Esophagus squamous epithelium (tissue), 5 donors: ENCODE measurements at regions not wholly inside any gene's neighbourhood (a gene's known extent, or its start where the extent isn't known, plus 50 kb on each side); places are given as distances from the start of the nearest gene placed in this dataset.

Experiments
- DNase-seq: peaks from one replicate; lab custom pipeline; 2025; lab: John Stamatoyannopoulos, UW
- H3K27ac ChIP-seq, 4 donors: fragments of 200-600 bp; sonication (generic); one replicate each; pipeline ENCODE4 v1.5.1; 2016 to 2019; ENCODE audit warnings: mild to moderate bottlenecking in 1 of 4
- H3K27me3 ChIP-seq, 4 donors: fragments of 200-600 bp; sonication (generic); 1 replicate in 3 of 4; 2 replicates in 1 of 4; pipeline versions ENCODE4 v1.5.1 to v1.6.0; 2017 to 2021; ENCODE audit warnings: antibody characterized with exemption in 1 of 4
- H3K36me3 ChIP-seq, 3 donors: fragments of 200-600 bp; sonication (generic); one replicate each; pipeline ENCODE4 v1.5.1; 2016 to 2019
- H3K4me1 ChIP-seq, 3 donors: fragments of 200-600 bp; sonication (generic); one replicate each; pipeline ENCODE4 v1.5.1; 2017 to 2019
- H3K4me3 ChIP-seq, 4 donors: fragments of 200-600 bp; sonication (generic); 1 replicate in 3 of 4; 2 replicates in 1 of 4; pipeline ENCODE4 v1.5.1; 2016 to 2019; ENCODE audit warnings: mild to moderate bottlenecking in 2 of 4, moderate library complexity in 1 of 4
- H3K9me3 ChIP-seq, 3 donors: fragments of 200-600 bp; sonication (generic); one replicate each; pipeline ENCODE4 v1.5.1; 2016 to 2019
- POLR2A ChIP-seq, 4 donors: fragments of 450-650 bp; IDR thresholded peaks; one replicate each; pipeline ENCODE4 v1.6.1; 2017; ENCODE audit warnings: antibody characterized with exemption in 4 of 4, mild to moderate bottlenecking in 4 of 4, moderate library complexity in 3 of 4
- WGBS, 2 donors: methylation state at CpG; one replicate each; pipeline ENCODE4 v1.1.5; 2018; 5-methylcytosine and 5-hydroxymethylcytosine counted together
- intact Hi-C: fragments of 100-400 bp; cut with DNase I; formaldehyde crosslinking; loops from one replicate; pipeline ENCODE4 v1.15.0; 2022
- TF ChIP-seq, protein P1 (sequence below), 6 experiments: fragments of 450-650 bp in 4 of 6; fragments of 200-600 bp in 2 of 6; sonication (generic) in 2 of 6; IDR thresholded peaks; one replicate each; pipeline ENCODE4 v1.5.1; 2016 to 2019; ENCODE audit warnings: antibody characterized with exemption in 6 of 6, mild to moderate bottlenecking in 4 of 6, moderate library complexity in 4 of 6
- donor health status: DM: yes; HTN: yes; CAD: no.

DNA sequence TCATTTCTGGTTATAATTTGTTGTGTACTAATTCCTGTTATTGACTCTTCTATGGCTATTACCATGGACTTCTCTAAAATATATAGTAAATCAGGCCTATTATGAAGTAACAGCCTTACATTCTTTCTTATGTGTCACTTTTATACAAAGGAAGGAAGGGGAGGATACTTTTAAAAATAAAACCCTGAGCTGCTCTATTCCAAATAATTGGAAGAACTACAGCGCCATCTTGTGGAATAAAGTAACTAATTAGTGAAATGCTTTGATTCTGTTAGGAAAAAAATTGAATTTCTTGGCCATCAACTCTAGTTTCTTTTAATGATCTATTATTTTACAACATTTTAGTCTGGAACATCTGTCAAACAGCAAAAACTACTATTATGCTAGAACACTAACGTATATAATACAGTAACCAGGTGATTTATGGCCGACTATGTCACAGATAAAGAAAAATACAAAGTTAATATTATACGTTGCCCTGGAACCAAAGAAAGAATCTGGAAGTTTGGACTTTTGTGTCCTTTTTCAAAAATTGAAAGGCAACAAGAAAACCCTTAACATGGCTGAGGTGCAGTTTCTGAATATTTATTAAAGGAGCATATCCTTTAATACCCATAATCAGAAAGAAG is 55.0 kb upstream of the NELL2 start:
- intact Hi-C loops: no loop called here
- TF ChIP-seq, protein P1, sequence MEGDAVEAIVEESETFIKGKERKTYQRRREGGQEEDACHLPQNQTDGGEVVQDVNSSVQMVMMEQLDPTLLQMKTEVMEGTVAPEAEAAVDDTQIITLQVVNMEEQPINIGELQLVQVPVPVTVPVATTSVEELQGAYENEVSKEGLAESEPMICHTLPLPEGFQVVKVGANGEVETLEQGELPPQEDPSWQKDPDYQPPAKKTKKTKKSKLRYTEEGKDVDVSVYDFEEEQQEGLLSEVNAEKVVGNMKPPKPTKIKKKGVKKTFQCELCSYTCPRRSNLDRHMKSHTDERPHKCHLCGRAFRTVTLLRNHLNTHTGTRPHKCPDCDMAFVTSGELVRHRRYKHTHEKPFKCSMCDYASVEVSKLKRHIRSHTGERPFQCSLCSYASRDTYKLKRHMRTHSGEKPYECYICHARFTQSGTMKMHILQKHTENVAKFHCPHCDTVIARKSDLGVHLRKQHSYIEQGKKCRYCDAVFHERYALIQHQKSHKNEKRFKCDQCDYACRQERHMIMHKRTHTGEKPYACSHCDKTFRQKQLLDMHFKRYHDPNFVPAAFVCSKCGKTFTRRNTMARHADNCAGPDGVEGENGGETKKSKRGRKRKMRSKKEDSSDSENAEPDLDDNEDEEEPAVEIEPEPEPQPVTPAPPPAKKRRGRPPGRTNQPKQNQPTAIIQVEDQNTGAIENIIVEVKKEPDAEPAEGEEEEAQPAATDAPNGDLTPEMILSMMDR (IDR thresholded peaks at IDR 0.05): peak in 5 of 6 experiments; percentile 46 to 72 (median 54)
- no peak for TF ChIP-seq POLR2A (IDR thresholded peaks at IDR 0.05)
- Histone ChIP-seq H3K36me3 (no peaks in the 10 kb centered on the region), H3K4me1 (no peaks in the 10 kb centered on the region), H3K27ac (no peak overlapping the region), H3K9me3 (no peaks in the 10 kb centered on the region), H3K27me3 (no peaks in the 10 kb centered on the region), H3K4me3 (no peak overlapping the region)
- no peak for DNase-seq
- 31 to 33% methylated on average over 4 of the region's 4 CpGs for WGBS, 2 donors

DNA sequence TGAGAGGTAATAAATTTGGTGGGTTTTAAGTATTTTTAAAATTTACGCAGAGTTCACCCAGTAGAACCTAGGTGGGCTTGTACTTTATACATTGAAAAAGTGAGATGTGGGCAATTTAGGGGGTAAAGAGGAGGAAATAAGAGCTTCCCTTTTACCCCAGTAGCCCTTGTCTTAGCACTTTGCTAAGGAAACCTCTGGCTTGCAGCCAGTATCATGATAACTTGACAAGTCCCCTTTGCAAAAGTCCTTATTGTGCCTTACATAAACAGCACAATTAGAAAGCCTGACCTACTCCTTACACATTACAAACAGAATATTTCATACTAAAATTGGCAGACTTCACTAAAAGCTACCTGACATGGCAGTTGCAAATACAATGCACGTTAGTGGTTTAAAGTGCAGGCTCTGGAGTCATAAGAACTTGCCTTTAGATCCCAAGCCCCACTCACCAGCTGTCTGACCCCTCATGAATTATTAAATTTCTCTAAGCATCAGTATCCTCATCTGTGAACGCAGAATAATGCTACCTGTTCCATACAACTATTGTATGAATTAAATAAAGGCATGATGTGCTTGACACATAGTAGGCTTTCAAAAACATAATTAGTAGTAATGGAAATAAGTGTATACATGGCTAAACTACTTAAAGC is 53.2 kb upstream of the NELL2 start:
- DNase-seq: no peak
- WGBS, 2 donors: 67 to 70% methylated on average over 3 of the region's 3 CpGs
- TF ChIP-seq, protein P1 (IDR thresholded peaks at IDR 0.05): no peak
- TF ChIP-seq POLR2A (IDR thresholded peaks at IDR 0.05): no peak
- H3K27me3 ChIP-seq: no peaks in the 10 kb centered on the region
- H3K4me3 ChIP-seq: no peak overlapping the region
- no peaks in the 10 kb centered on the region for H3K4me1 ChIP-seq
- H3K36me3 ChIP-seq: no peaks in the 10 kb centered on the region
- H3K9me3 ChIP-seq: no peaks in the 10 kb centered on the region
- H3K27ac ChIP-seq: no peak overlapping the region
- intact Hi-C loops: no loop called here
